ENCODE measurements at regions not wholly inside any gene's neighbourhood (a gene's known extent, or its start where the extent isn't known, plus 50 kb on each side); places are given as distances from the start of the nearest gene placed in this dataset.
A peak's percentile ranks its signal among the peaks of the same experiment; 100 is the strongest.

DNA sequence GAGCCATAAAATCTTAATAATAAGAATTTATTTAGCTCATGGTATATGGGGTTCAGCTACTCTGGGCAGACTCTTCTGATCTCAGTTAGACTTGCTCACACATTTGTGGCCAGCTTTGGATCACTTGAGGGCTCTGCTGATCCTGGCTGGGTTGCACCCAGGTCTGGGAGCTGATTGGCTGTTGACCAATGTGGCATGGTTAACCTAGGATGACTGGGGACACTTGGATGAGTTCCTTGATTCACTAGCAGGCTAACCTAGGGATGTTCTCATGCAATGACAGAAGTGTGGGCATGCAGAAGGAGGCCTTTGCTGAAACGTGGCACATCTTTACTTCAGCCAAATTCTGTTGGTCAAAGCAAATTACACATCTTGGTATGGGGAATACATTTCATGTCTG is 569.5 kb downstream of the UTRN start:
- Histone ChIP-seq H3K27me3 (ENCODE audit: control insufficient read depth, insufficient read depth, low read length) (no peaks in the 10 kb centered on the region), H3K9me3 (ENCODE audit: control insufficient read depth, insufficient read depth, low read length) (no peaks in the 10 kb centered on the region), H3K9ac (ENCODE audit: low read depth, low read length) (no peak overlapping the region), H3K27ac (ENCODE audit: low read depth, low read length) (no peak overlapping the region), H3K4me3 (ENCODE audit: low read depth, low read length) (no peak overlapping the region), H3K4me1 (ENCODE audit: control insufficient read depth, insufficient read depth, low read length) (no peaks in the 10 kb centered on the region), H3K36me3 (ENCODE audit: control insufficient read depth, insufficient read depth, low read length) (peaks cover 15% of the 10 kb centered on the region; the same call in 1 of the 2 replicates)

DNA sequence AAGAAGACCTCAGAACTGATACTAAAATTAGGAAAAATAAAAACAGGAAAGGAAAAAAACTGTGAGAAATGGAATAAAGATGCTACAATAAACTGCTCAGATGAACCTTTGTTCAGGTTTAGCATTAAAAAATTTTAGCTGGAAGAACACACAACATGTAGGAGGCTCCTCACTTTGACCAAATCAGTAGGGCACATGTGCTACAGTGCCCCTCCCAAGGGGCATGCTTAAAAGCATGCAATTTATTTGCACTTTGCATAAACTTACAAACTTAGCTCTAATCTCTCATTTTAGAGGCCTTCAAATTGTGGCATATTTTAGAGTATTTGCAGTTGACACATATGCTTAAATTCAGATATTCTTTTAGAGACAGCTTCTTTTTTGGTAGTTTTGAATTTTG is 570.2 kb downstream of the UTRN start:
- no peak overlapping the region for H3K9ac ChIP-seq (ENCODE audit: low read depth, low read length)
- H3K4me1 ChIP-seq (ENCODE audit: control insufficient read depth, insufficient read depth, low read length): no peaks in the 10 kb centered on the region
- no peak overlapping the region for H3K27ac ChIP-seq (ENCODE audit: low read depth, low read length)
- H3K36me3 ChIP-seq (ENCODE audit: control insufficient read depth, insufficient read depth, low read length): peaks cover 15% of the 10 kb centered on the region; the same call in 1 of the 2 replicates
- H3K27me3 ChIP-seq (ENCODE audit: control insufficient read depth, insufficient read depth, low read length): no peaks in the 10 kb centered on the region
- H3K9me3 ChIP-seq (ENCODE audit: control insufficient read depth, insufficient read depth, low read length): no peaks in the 10 kb centered on the region
- no peak overlapping the region for H3K4me3 ChIP-seq (ENCODE audit: low read depth, low read length)

GRCh38 chr6:144855812-144856531 is 570.8 kb downstream of the UTRN start:
- H3K27ac ChIP-seq (ENCODE audit: low read depth, low read length): no peak overlapping the region
- no peak overlapping the region for H3K9ac ChIP-seq (ENCODE audit: low read depth, low read length)
- no peaks in the 10 kb centered on the region for H3K4me1 ChIP-seq (ENCODE audit: control insufficient read depth, insufficient read depth, low read length)
- H3K9me3 ChIP-seq (ENCODE audit: control insufficient read depth, insufficient read depth, low read length): no peaks in the 10 kb centered on the region
- no peak overlapping the region for H3K4me3 ChIP-seq (ENCODE audit: low read depth, low read length)
- H3K36me3 ChIP-seq (ENCODE audit: control insufficient read depth, insufficient read depth, low read length): peaks cover 12% of the 10 kb centered on the region; the same call in 1 of the 2 replicates
- H3K27me3 ChIP-seq (ENCODE audit: control insufficient read depth, insufficient read depth, low read length): no peaks in the 10 kb centered on the region

- Histone ChIP-seq H3K36me3 (ENCODE audit: control insufficient read depth, insufficient read depth, low read length) (peaks cover 5% of the 10 kb centered on the region; the same call in 1 of the 2 replicates), H3K4me1 (ENCODE audit: control insufficient read depth, insufficient read depth, low read length) (no peaks in the 10 kb centered on the region), H3K4me3 (ENCODE audit: low read depth, low read length) (no peak overlapping the region), H3K27me3 (ENCODE audit: control insufficient read depth, insufficient read depth, low read length) (no peaks in the 10 kb centered on the region), H3K9me3 (ENCODE audit: control insufficient read depth, insufficient read depth, low read length) (no peaks in the 10 kb centered on the region), H3K27ac (ENCODE audit: low read depth, low read length) (no peak overlapping the region), H3K9ac (ENCODE audit: low read depth, low read length) (no peak overlapping the region)
These were observed 571.5 kb downstream of the UTRN start for GRCh38 chr6:144856622-144857021.

- no peaks in the 10 kb centered on the region for H3K4me1 ChIP-seq (ENCODE audit: control insufficient read depth, insufficient read depth, low read length)
- H3K27ac ChIP-seq (ENCODE audit: low read depth, low read length): no peak overlapping the region
- H3K27me3 ChIP-seq (ENCODE audit: control insufficient read depth, insufficient read depth, low read length): no peaks in the 10 kb centered on the region
- H3K9ac ChIP-seq (ENCODE audit: low read depth, low read length): no peak overlapping the region
- no peak overlapping the region for H3K4me3 ChIP-seq (ENCODE audit: low read depth, low read length)
- H3K36me3 ChIP-seq (ENCODE audit: control insufficient read depth, insufficient read depth, low read length): peaks cover 5% of the 10 kb centered on the region; the same call in 1 of the 2 replicates
- H3K9me3 ChIP-seq (ENCODE audit: control insufficient read depth, insufficient read depth, low read length): no peaks in the 10 kb centered on the region
These were observed 572.0 kb downstream of the UTRN start for GRCh38 chr6:144857086-144857485.

GRCh38 chr6:144862769-144863168 is 577.6 kb downstream of the UTRN start:
- Histone ChIP-seq H3K27me3 (ENCODE audit: control insufficient read depth, insufficient read depth, low read length) (no peaks in the 10 kb centered on the region), H3K9me3 (ENCODE audit: control insufficient read depth, insufficient read depth, low read length) (peaks cover 11% of the 10 kb centered on the region), H3K9ac (ENCODE audit: low read depth, low read length) (no peak overlapping the region), H3K4me3 (ENCODE audit: low read depth, low read length) (no peak overlapping the region), H3K36me3 (ENCODE audit: control insufficient read depth, insufficient read depth, low read length) (no peaks in the 10 kb centered on the region), H3K27ac (ENCODE audit: low read depth, low read length) (no peak overlapping the region), H3K4me1 (ENCODE audit: control insufficient read depth, insufficient read depth, low read length) (peaks cover under 1% of the 10 kb centered on the region; the same call in 1 of the 2 replicates)

DNA sequence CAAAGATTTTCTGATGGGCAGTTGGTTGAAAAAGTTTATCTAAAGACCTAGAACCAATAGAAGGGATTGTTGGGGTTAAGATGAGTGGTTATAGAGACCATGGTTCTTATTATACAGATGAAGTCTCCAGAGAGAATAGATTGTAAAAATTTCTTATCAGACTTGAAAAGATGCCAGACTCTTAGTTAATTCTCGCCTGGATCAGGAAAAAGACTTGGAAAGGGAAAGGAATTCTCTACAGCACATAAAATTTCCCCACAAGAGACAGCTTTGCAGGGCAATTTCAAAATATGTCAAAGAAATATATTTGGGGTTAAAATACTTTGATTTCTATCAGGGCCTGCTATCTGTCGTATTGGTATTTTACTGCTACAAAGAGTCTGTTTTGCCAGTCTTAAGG is 582.6 kb downstream of the UTRN start:
- Histone ChIP-seq H3K36me3 (ENCODE audit: control insufficient read depth, insufficient read depth, low read length) (no peaks in the 10 kb centered on the region), H3K27me3 (ENCODE audit: control insufficient read depth, insufficient read depth, low read length) (no peaks in the 10 kb centered on the region), H3K4me3 (ENCODE audit: low read depth, low read length) (no peak overlapping the region), H3K4me1 (ENCODE audit: control insufficient read depth, insufficient read depth, low read length) (peaks cover 20% of the 10 kb centered on the region), H3K9me3 (ENCODE audit: control insufficient read depth, insufficient read depth, low read length) (peaks cover 11% of the 10 kb centered on the region), H3K27ac (ENCODE audit: low read depth, low read length) (no peak overlapping the region), H3K9ac (ENCODE audit: low read depth, low read length) (no peak overlapping the region)

- Histone ChIP-seq H3K27me3 (ENCODE audit: control insufficient read depth, insufficient read depth, low read length) (no peaks in the 10 kb centered on the region), H3K9ac (ENCODE audit: low read depth, low read length) (no peak overlapping the region), H3K27ac (ENCODE audit: low read depth, low read length) (peak overlapping the region; percentile 52), H3K36me3 (ENCODE audit: control insufficient read depth, insufficient read depth, low read length) (no peaks in the 10 kb centered on the region), H3K9me3 (ENCODE audit: control insufficient read depth, insufficient read depth, low read length) (peaks cover 16% of the 10 kb centered on the region), H3K4me3 (ENCODE audit: low read depth, low read length) (no peak overlapping the region), H3K4me1 (ENCODE audit: control insufficient read depth, insufficient read depth, low read length) (peaks cover 25% of the 10 kb centered on the region)
These were observed 585.6 kb downstream of the UTRN start for GRCh38 chr6:144870782-144871181.

- H3K27me3 ChIP-seq (ENCODE audit: control insufficient read depth, insufficient read depth, low read length): no peaks in the 10 kb centered on the region
- H3K4me3 ChIP-seq (ENCODE audit: low read depth, low read length): no peak overlapping the region
- H3K36me3 ChIP-seq (ENCODE audit: control insufficient read depth, insufficient read depth, low read length): no peaks in the 10 kb centered on the region
- H3K4me1 ChIP-seq (ENCODE audit: control insufficient read depth, insufficient read depth, low read length): peaks cover 17% of the 10 kb centered on the region
- no peak overlapping the region for H3K27ac ChIP-seq (ENCODE audit: low read depth, low read length)
- peaks cover 16% of the 10 kb centered on the region for H3K9me3 ChIP-seq (ENCODE audit: control insufficient read depth, insufficient read depth, low read length)
- H3K9ac ChIP-seq (ENCODE audit: low read depth, low read length): no peak overlapping the region
These were observed 588.7 kb downstream of the UTRN start for GRCh38 chr6:144873623-144874378.

GRCh38 chr6:144876689-144877088 is 591.6 kb downstream of the UTRN start:
- no peak overlapping the region for H3K9ac ChIP-seq (ENCODE audit: low read depth, low read length)
- H3K4me1 ChIP-seq (ENCODE audit: control insufficient read depth, insufficient read depth, low read length): peaks cover 5% of the 10 kb centered on the region; the same call in 1 of the 2 replicates
- H3K9me3 ChIP-seq (ENCODE audit: control insufficient read depth, insufficient read depth, low read length): peaks cover 16% of the 10 kb centered on the region
- no peaks in the 10 kb centered on the region for H3K27me3 ChIP-seq (ENCODE audit: control insufficient read depth, insufficient read depth, low read length)
- no peak overlapping the region for H3K27ac ChIP-seq (ENCODE audit: low read depth, low read length)
- H3K4me3 ChIP-seq (ENCODE audit: low read depth, low read length): no peak overlapping the region
- H3K36me3 ChIP-seq (ENCODE audit: control insufficient read depth, insufficient read depth, low read length): no peaks in the 10 kb centered on the region

GRCh38 chr6:144877118-144877517 is 592.0 kb downstream of the UTRN start:
- H3K36me3 ChIP-seq (ENCODE audit: control insufficient read depth, insufficient read depth, low read length): no peaks in the 10 kb centered on the region
- H3K27me3 ChIP-seq (ENCODE audit: control insufficient read depth, insufficient read depth, low read length): no peaks in the 10 kb centered on the region
- no peak overlapping the region for H3K27ac ChIP-seq (ENCODE audit: low read depth, low read length)
- H3K9ac ChIP-seq (ENCODE audit: low read depth, low read length): no peak overlapping the region
- H3K4me3 ChIP-seq (ENCODE audit: low read depth, low read length): no peak overlapping the region
- peaks cover 16% of the 10 kb centered on the region for H3K9me3 ChIP-seq (ENCODE audit: control insufficient read depth, insufficient read depth, low read length)
- peaks cover 5% of the 10 kb centered on the region; the same call in 1 of the 2 replicates for H3K4me1 ChIP-seq (ENCODE audit: control insufficient read depth, insufficient read depth, low read length)

Measured in HUES48 (cell line).